ENCODE measurements at regions not wholly inside any gene's neighbourhood (a gene's known extent, or its start where the extent isn't known, plus 50 kb on each side); places are given as distances from the start of the nearest gene placed in this dataset.

GRCh38 chr21:28731700-28732321, 260.9 kb downstream of the LTN1 start:
- no peak for TF ChIP-seq POLR2A (IDR thresholded peaks at IDR 0.05)
- TF ChIP-seq CTCF (IDR thresholded peaks at IDR 0.05), result no peak
